ENCODE measurements at regions not wholly inside any gene's neighbourhood (a gene's known extent, or its start where the extent isn't known, plus 50 kb on each side); places are given as distances from the start of the nearest gene placed in this dataset.

GRCh38 chr14:40374221-40374620 is 942.0 kb upstream of the FBXO33 start:
- Mint-ChIP-seq H3K4me1 (no peaks in the 10 kb centered on the region), H3K9me3 (peaks cover 0 to 2% (median 0%) of the 10 kb centered on the region in 7 donors), H3K4me3 (no peak overlapping the region), H3K27ac (no peak overlapping the region), H3K27me3 (ENCODE audit: low read depth in 3 of 3) (no peaks in the 10 kb centered on the region), H3K36me3 (no peaks in the 10 kb centered on the region)
- H3K4me2 ChIP-seq (replicated peaks; ENCODE audit: extremely low read depth, low read length, poor library complexity, severe bottlenecking), result no peak overlapping the region
- H3K36me3 ChIP-seq (replicated peaks in 1 of 2; ENCODE audit: control insufficient read depth in 1 of 2, insufficient read depth in 2 of 2, low read length in 2 of 2), result no peaks in the 10 kb centered on the region
- H4K20me1 ChIP-seq (ENCODE audit: insufficient read depth, low read length), result no peaks in the 10 kb centered on the region
- TF ChIP-seq CTCF (IDR thresholded peaks at IDR 0.05), result no peak
- no peak for DNase-seq
- no CpG with 5 or more reads among the region's 10 CpGs for WGBS (ENCODE audit: insufficient coverage)
- H3K4me3 ChIP-seq (replicated peaks in 1 of 3; ENCODE audit: low read depth in 2 of 3, low read length in 3 of 3), result no peak overlapping the region
- H3K9ac ChIP-seq (ENCODE audit: insufficient read depth, low read length, poor library complexity, severe bottlenecking), result no peak overlapping the region
- H2AFZ ChIP-seq (ENCODE audit: insufficient read depth, low read depth, low read length, poor library complexity, severe bottlenecking), result no peak overlapping the region
- no peaks in the 10 kb centered on the region for H3K79me2 ChIP-seq (ENCODE audit: insufficient read depth, low read length)
- intact Hi-C loops (cut with micrococcal nuclease), result no loop called here
- H3K27me3 ChIP-seq (ENCODE audit: control insufficient read depth in 2 of 2, insufficient read depth in 2 of 2, low read length in 2 of 2), result no peaks in the 10 kb centered on the region
- no peaks in the 10 kb centered on the region for H3K9me3 ChIP-seq (replicated peaks in 1 of 2; ENCODE audit: control insufficient read depth in 1 of 2, insufficient read depth in 1 of 2, low read length in 2 of 2)
- H3K4me1 ChIP-seq (ENCODE audit: control insufficient read depth in 1 of 2, insufficient read depth in 2 of 2, low read length in 2 of 2), result no peaks in the 10 kb centered on the region
- no peak overlapping the region for H3K27ac ChIP-seq (ENCODE audit: low read depth in 1 of 2, low read length in 2 of 2)

- H3K27me3 ChIP-seq (ENCODE audit: control insufficient read depth in 2 of 2, insufficient read depth in 2 of 2, low read length in 2 of 2), result no peaks in the 10 kb centered on the region
- H3K4me3 ChIP-seq (replicated peaks in 1 of 3; ENCODE audit: low read depth in 2 of 3, low read length in 3 of 3), result no peak overlapping the region
- Mint-ChIP-seq H3K9me3 (peaks cover 0 to 2% (median 0%) of the 10 kb centered on the region in 7 donors), H3K4me3 (no peak overlapping the region), H3K27me3 (ENCODE audit: low read depth in 3 of 3) (no peaks in the 10 kb centered on the region), H3K4me1 (no peaks in the 10 kb centered on the region), H3K36me3 (no peaks in the 10 kb centered on the region), H3K27ac (no peak overlapping the region)
- H3K36me3 ChIP-seq (replicated peaks in 1 of 2; ENCODE audit: control insufficient read depth in 1 of 2, insufficient read depth in 2 of 2, low read length in 2 of 2), result no peaks in the 10 kb centered on the region
- no peak overlapping the region for H3K9ac ChIP-seq (ENCODE audit: insufficient read depth, low read length, poor library complexity, severe bottlenecking)
- TF ChIP-seq CTCF (IDR thresholded peaks at IDR 0.05), result no peak
- no peak overlapping the region for H3K27ac ChIP-seq (ENCODE audit: low read depth in 1 of 2, low read length in 2 of 2)
- no CpG with 5 or more reads among the region's 2 CpGs for WGBS (ENCODE audit: insufficient coverage)
- no peak overlapping the region for H2AFZ ChIP-seq (ENCODE audit: insufficient read depth, low read depth, low read length, poor library complexity, severe bottlenecking)
- no peaks in the 10 kb centered on the region for H4K20me1 ChIP-seq (ENCODE audit: insufficient read depth, low read length)
- no peaks in the 10 kb centered on the region for H3K9me3 ChIP-seq (replicated peaks in 1 of 2; ENCODE audit: control insufficient read depth in 1 of 2, insufficient read depth in 1 of 2, low read length in 2 of 2)
- H3K4me2 ChIP-seq (replicated peaks; ENCODE audit: extremely low read depth, low read length, poor library complexity, severe bottlenecking), result no peak overlapping the region
- intact Hi-C loops (cut with micrococcal nuclease), result no loop called here
- no peaks in the 10 kb centered on the region for H3K4me1 ChIP-seq (ENCODE audit: control insufficient read depth in 1 of 2, insufficient read depth in 2 of 2, low read length in 2 of 2)
- DNase-seq, result no peak
- no peaks in the 10 kb centered on the region for H3K79me2 ChIP-seq (ENCODE audit: insufficient read depth, low read length)
These were observed 938.8 kb upstream of the FBXO33 start for GRCh38 chr14:40371011-40371410.
